T-helper 1 cell treated with Interleukin-12 subunit alpha and Interleukin-12 subunit beta and Interleukin-4 antibody, amounts not matched to agents 30 μg/mL and 1 μg/mL, for 36 hours (primary cell): ENCODE measurements at regions not wholly inside any gene's neighbourhood (a gene's known extent, or its start where the extent isn't known, plus 50 kb on each side); places are given as distances from the start of the nearest gene placed in this dataset.

Experiments used
- H3K27ac Mint-ChIP-seq: one replicate; pipeline ENCODE4 v1.8.0; 2021; ENCODE audit warnings: mild to moderate bottlenecking, mixed read lengths
- H3K27me3 Mint-ChIP-seq: one replicate; pipeline ENCODE4 v1.8.0; 2021; ENCODE audit warnings: low read depth, mixed read lengths
- H3K36me3 Mint-ChIP-seq: one replicate; pipeline ENCODE4 v1.8.0; 2021; ENCODE audit warnings: low read depth, mixed read lengths
- H3K4me1 Mint-ChIP-seq: one replicate; pipeline ENCODE4 v1.8.0; 2021; ENCODE audit warnings: low read depth, mixed read lengths
- H3K4me3 Mint-ChIP-seq: one replicate; pipeline ENCODE4 v1.8.0; 2021; ENCODE audit warnings: mild to moderate bottlenecking, moderate library complexity, mixed read lengths
- H3K9me3 Mint-ChIP-seq: one replicate; pipeline ENCODE4 v1.8.0; 2021; ENCODE audit warnings: mixed read lengths

GRCh38 chr16:86930663-86931373 is 352.5 kb downstream of the FOXL1 start:
- Mint-ChIP-seq H3K27me3 (peaks cover 57% of the 10 kb centered on the region), H3K27ac (no peak overlapping the region), H3K9me3 (no peaks in the 10 kb centered on the region), H3K36me3 (no peaks in the 10 kb centered on the region), H3K4me1 (peaks cover 3% of the 10 kb centered on the region), H3K4me3 (no peak overlapping the region)

- H3K9me3 Mint-ChIP-seq, result no peaks in the 10 kb centered on the region
- no peaks in the 10 kb centered on the region for H3K36me3 Mint-ChIP-seq
- no peak overlapping the region for H3K27ac Mint-ChIP-seq
- no peak overlapping the region for H3K4me3 Mint-ChIP-seq
- peaks cover 3% of the 10 kb centered on the region for H3K4me1 Mint-ChIP-seq
- peaks cover 53% of the 10 kb centered on the region for H3K27me3 Mint-ChIP-seq
Measured at GRCh38 chr16:86931410-86931941, 353.1 kb downstream of the FOXL1 start.

GRCh38 chr16:86932130-86932982 is 354.0 kb downstream of the FOXL1 start:
- peaks cover 47% of the 10 kb centered on the region for H3K27me3 Mint-ChIP-seq
- no peak overlapping the region for H3K4me3 Mint-ChIP-seq
- H3K27ac Mint-ChIP-seq, result no peak overlapping the region
- peaks cover 3% of the 10 kb centered on the region for H3K4me1 Mint-ChIP-seq
- H3K9me3 Mint-ChIP-seq, result no peaks in the 10 kb centered on the region
- no peaks in the 10 kb centered on the region for H3K36me3 Mint-ChIP-seq

GRCh38 chr16:86934581-86935375 is 356.4 kb downstream of the FOXL1 start:
- Mint-ChIP-seq H3K4me3 (no peak overlapping the region), H3K9me3 (no peaks in the 10 kb centered on the region), H3K27me3 (peaks cover 24% of the 10 kb centered on the region), H3K4me1 (peaks cover 3% of the 10 kb centered on the region), H3K27ac (no peak overlapping the region), H3K36me3 (no peaks in the 10 kb centered on the region)

GRCh38 chr16:86939609-86940008 is 361.3 kb downstream of the FOXL1 start:
- no peaks in the 10 kb centered on the region for H3K36me3 Mint-ChIP-seq
- H3K4me3 Mint-ChIP-seq, result no peak overlapping the region
- H3K4me1 Mint-ChIP-seq, result peaks cover 2% of the 10 kb centered on the region

GRCh38 chr16:86941731-86942130 is 363.4 kb downstream of the FOXL1 start:
- no peak overlapping the region for H3K4me3 Mint-ChIP-seq
- peaks cover 3% of the 10 kb centered on the region for H3K27me3 Mint-ChIP-seq
- H3K36me3 Mint-ChIP-seq, result no peaks in the 10 kb centered on the region
- no peaks in the 10 kb centered on the region for H3K4me1 Mint-ChIP-seq
- H3K27ac Mint-ChIP-seq, result no peak overlapping the region
- H3K9me3 Mint-ChIP-seq, result peaks cover 5% of the 10 kb centered on the region

More at GRCh38 chr16:86939609-86940008, 361.3 kb downstream of the FOXL1 start:
- Mint-ChIP-seq H3K27me3 (peaks cover 17% of the 10 kb centered on the region), H3K9me3 (peaks cover 5% of the 10 kb centered on the region), H3K27ac (no peak overlapping the region)

- peaks cover 5% of the 10 kb centered on the region for H3K9me3 Mint-ChIP-seq
- H3K4me3 Mint-ChIP-seq, result no peak overlapping the region
- H3K27ac Mint-ChIP-seq, result no peak overlapping the region
- H3K4me1 Mint-ChIP-seq, result no peaks in the 10 kb centered on the region
- H3K36me3 Mint-ChIP-seq, result no peaks in the 10 kb centered on the region
- no peaks in the 10 kb centered on the region for H3K27me3 Mint-ChIP-seq
Measured at GRCh38 chr16:86942151-86943051, 364.1 kb downstream of the FOXL1 start.

- Mint-ChIP-seq H3K36me3 (no peaks in the 10 kb centered on the region), H3K4me1 (no peaks in the 10 kb centered on the region), H3K9me3 (no peaks in the 10 kb centered on the region), H3K27me3 (no peaks in the 10 kb centered on the region), H3K27ac (no peak overlapping the region), H3K4me3 (no peak overlapping the region)
Measured at GRCh38 chr16:86945166-86945900, 367.0 kb downstream of the FOXL1 start.

- Mint-ChIP-seq H3K27ac (no peak overlapping the region), H3K4me3 (no peak overlapping the region), H3K4me1 (no peaks in the 10 kb centered on the region), H3K27me3 (no peaks in the 10 kb centered on the region), H3K36me3 (no peaks in the 10 kb centered on the region), H3K9me3 (no peaks in the 10 kb centered on the region)
Measured at GRCh38 chr16:86946396-86946795, 368.0 kb downstream of the FOXL1 start.

- Mint-ChIP-seq H3K27ac (no peak overlapping the region), H3K27me3 (no peaks in the 10 kb centered on the region), H3K36me3 (no peaks in the 10 kb centered on the region), H3K9me3 (no peaks in the 10 kb centered on the region), H3K4me3 (no peak overlapping the region), H3K4me1 (no peaks in the 10 kb centered on the region)
Measured at GRCh38 chr16:86946981-86947380, 368.6 kb downstream of the FOXL1 start.

GRCh38 chr16:86948046-86948445 is 369.1 kb downstream of the C16orf95 start:
- H3K27me3 Mint-ChIP-seq, result no peaks in the 10 kb centered on the region
- H3K36me3 Mint-ChIP-seq, result no peaks in the 10 kb centered on the region
- H3K4me1 Mint-ChIP-seq, result no peaks in the 10 kb centered on the region
- no peak overlapping the region for H3K27ac Mint-ChIP-seq
- no peak overlapping the region for H3K4me3 Mint-ChIP-seq
- H3K9me3 Mint-ChIP-seq, result no peaks in the 10 kb centered on the region

- Mint-ChIP-seq H3K9me3 (no peaks in the 10 kb centered on the region), H3K27me3 (no peaks in the 10 kb centered on the region), H3K4me1 (no peaks in the 10 kb centered on the region), H3K36me3 (no peaks in the 10 kb centered on the region), H3K4me3 (no peak overlapping the region), H3K27ac (no peak overlapping the region)
Measured at GRCh38 chr16:86949116-86949515, 368.1 kb downstream of the C16orf95 start.

GRCh38 chr16:86949630-86950029 is 367.6 kb downstream of the C16orf95 start:
- H3K36me3 Mint-ChIP-seq, result no peaks in the 10 kb centered on the region
- no peaks in the 10 kb centered on the region for H3K27me3 Mint-ChIP-seq
- no peak overlapping the region for H3K27ac Mint-ChIP-seq
- H3K4me3 Mint-ChIP-seq, result no peak overlapping the region
- H3K4me1 Mint-ChIP-seq, result no peaks in the 10 kb centered on the region
- no peaks in the 10 kb centered on the region for H3K9me3 Mint-ChIP-seq
